Muscle of leg (tissue), 3 donors: ENCODE measurements at regions not wholly inside any gene's neighbourhood (a gene's known extent, or its start where the extent isn't known, plus 50 kb on each side); places are given as distances from the start of the nearest gene placed in this dataset.

ENCODE experiments used
- DNase-seq: peaks from one replicate; pipeline ENCODE4 v3.0.0; 2013
- H3K27ac ChIP-seq: one replicate; pipeline ENCODE4 v1.5.1; 2013; ENCODE audit warnings: mild to moderate bottlenecking, low read length, control low read depth
- H3K27me3 ChIP-seq: one replicate; pipeline ENCODE4 v1.6.1; 2013; ENCODE audit warnings: low read length; ENCODE audit not compliant: control insufficient read depth, insufficient read depth
- H3K36me3 ChIP-seq: one replicate; pipeline ENCODE4 v1.6.1; 2013; ENCODE audit warnings: low read length; ENCODE audit not compliant: control insufficient read depth, insufficient read depth
- H3K4me1 ChIP-seq: one replicate; pipeline ENCODE4 v1.6.1; 2013; ENCODE audit warnings: low read length; ENCODE audit not compliant: control insufficient read depth, insufficient read depth
- H3K4me3 ChIP-seq: one replicate; pipeline ENCODE4 v1.5.1; 2013; ENCODE audit warnings: low read length, control low read depth
- H3K9me3 ChIP-seq: replicated peaks from 2 replicates; pipeline ENCODE4 v1.6.1; 2013; ENCODE audit warnings: low read depth, low read length; ENCODE audit not compliant: control insufficient read depth
- WGBS: methylation state at CpG from one replicate; pipeline ENCODE4 v1.1.5; 2013; ENCODE audit warnings: missing lambda C conversion rate; ENCODE audit not compliant: insufficient coverage; 5-methylcytosine and 5-hydroxymethylcytosine counted together

DNA sequence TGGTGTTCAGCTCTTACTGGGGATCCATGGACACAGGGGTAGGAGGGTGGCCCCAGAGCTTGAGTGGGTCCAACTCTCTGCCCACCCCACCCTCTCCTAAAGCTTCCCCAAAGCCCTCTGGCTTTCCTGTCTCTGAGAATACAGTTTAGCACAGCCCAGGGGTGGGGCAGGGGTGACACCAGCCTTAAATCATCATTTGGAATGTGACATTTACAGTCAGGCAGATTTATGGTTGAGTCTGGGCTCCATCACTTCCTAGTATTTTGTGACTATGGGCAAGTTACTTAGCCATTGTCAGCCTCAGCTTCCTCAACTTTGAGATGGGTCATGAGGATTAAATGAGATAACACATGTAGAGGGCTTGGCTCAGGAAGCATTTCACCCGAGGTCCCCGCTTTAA lies 193.1 kb upstream of the IRX6 start:
- no peaks in the 10 kb centered on the region for H3K4me1 ChIP-seq
- no CpG with 5 or more reads among the region's 2 CpGs for WGBS
- H3K36me3 ChIP-seq, result no peaks in the 10 kb centered on the region
- no peak overlapping the region for H3K4me3 ChIP-seq
- H3K27ac ChIP-seq, result no peak overlapping the region
- peaks cover 6% of the 10 kb centered on the region for H3K27me3 ChIP-seq
- no peaks in the 10 kb centered on the region for H3K9me3 ChIP-seq
- DNase-seq, result no peak

DNA sequence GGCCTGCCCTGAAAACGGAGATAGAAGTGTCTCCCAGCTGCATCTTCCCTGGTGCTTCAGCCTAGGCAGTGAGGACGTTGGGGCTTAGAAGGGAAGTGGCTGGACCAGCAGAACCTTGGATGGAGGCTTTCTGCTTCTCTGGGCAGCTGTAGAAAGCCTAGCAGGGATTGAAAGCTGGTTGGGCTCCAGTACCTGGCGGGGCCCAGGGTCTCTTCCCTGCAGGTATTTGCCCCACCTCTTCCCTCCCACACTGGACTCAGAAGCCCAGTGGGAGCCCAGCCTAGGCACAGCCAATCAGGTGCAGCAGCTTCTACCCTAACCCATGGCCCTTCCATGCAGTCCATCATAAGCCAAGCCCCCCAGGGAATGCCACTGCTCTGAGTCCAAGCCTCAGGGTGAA lies 190.3 kb upstream of the IRX6 start:
- no peak for DNase-seq
- no peaks in the 10 kb centered on the region for H3K36me3 ChIP-seq
- H3K4me3 ChIP-seq, result no peak overlapping the region
- peaks cover 6% of the 10 kb centered on the region for H3K27me3 ChIP-seq
- 32% methylated on average over 3 of the region's 3 CpGs for WGBS
- no peaks in the 10 kb centered on the region for H3K9me3 ChIP-seq
- H3K27ac ChIP-seq, result no peak overlapping the region
- H3K4me1 ChIP-seq, result peaks cover 7% of the 10 kb centered on the region

DNA sequence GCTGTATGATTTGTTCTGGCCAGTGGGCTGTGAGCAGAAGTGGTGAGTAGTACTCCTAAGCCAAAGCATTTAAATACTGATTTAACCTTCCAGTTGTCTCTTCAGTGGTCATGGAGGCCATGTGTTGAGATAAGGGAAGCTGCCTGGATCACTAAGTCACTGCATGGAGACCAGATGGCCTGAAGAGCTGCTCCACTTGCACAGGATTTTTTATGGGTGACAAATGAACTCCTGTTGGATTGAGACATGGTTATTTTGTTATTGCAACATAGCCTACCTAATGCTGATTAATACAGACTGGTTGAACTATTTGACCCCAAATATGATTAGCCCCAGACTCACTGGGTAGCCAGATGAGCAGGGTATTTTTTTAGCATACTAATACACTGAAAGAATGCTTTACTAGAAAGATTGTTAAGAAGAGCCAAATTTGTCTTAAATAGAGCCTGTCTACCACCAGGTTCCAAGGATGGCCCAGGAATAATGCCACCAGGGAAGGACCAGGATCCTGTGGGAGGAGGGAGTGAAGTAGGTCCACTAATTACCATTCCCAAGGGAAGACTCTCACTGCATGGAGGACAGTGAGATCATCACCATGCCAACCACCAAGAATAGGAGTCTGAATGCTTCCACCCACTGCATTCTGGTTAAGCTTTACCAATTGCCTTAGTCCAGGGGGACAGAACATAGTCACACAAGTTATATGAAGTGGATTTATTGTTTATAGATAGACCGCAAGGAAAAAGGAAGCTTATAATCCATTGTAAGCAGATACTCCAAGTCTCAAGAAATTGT lies 187.4 kb upstream of the IRX6 start:
- no CpG with 5 or more reads among the region's 1 CpG for WGBS
- H3K9me3 ChIP-seq, result no peaks in the 10 kb centered on the region
- no peaks in the 10 kb centered on the region for H3K36me3 ChIP-seq
- DNase-seq, result no peak
- peaks cover 7% of the 10 kb centered on the region for H3K4me1 ChIP-seq
- H3K4me3 ChIP-seq, result no peak overlapping the region
- H3K27me3 ChIP-seq, result peaks cover 4% of the 10 kb centered on the region
- no peak overlapping the region for H3K27ac ChIP-seq

DNA sequence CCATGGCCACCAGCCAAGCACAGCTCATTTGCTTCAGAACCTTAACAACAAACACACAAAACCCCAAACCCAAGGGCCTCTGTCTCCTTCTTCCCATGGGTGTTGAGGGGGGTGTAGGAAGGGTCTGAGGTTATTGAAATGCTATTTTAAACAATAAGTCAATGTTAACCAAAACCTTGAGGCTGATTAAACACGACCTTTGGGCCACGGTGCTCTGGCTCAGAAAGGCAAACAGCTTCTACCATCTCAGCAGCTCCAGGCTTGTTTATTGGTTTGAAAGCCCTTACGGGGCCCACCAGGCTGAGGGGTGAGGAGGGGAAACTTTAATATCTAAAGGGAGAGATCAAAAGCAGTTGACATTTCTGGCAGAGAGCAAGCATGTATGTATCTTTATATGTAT lies 185.7 kb upstream of the IRX6 start:
- WGBS, result no CpG with 5 or more reads among the region's 3 CpGs
- peaks cover 4% of the 10 kb centered on the region for H3K27me3 ChIP-seq
- no peaks in the 10 kb centered on the region for H3K9me3 ChIP-seq
- DNase-seq, result no peak
- no peaks in the 10 kb centered on the region for H3K36me3 ChIP-seq
- no peak overlapping the region for H3K27ac ChIP-seq
- H3K4me3 ChIP-seq, result no peak overlapping the region
- H3K4me1 ChIP-seq, result peaks cover 7% of the 10 kb centered on the region

DNA sequence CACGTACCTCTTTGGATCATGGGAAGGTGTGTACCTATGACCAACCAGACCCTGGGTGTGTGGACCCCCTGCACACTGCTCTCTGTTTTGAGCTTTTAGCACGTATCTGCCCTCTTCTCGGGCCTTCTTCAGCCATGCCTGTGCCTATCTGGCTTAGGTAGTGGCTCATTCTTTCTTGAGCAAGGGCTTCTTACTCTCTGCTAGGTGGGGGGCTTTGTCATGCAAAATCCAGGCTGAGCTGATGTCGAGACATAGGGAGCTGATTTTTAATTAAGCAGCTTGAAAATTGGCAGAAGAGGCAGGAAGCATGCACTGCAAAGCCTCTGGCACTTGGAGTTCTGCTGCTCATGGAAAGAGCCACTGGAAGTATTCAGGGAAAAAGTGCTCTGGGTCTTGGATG lies 181.6 kb upstream of the IRX6 start:
- peaks cover 7% of the 10 kb centered on the region for H3K4me1 ChIP-seq
- no peak overlapping the region for H3K4me3 ChIP-seq
- H3K27ac ChIP-seq, result no peak overlapping the region
- no peaks in the 10 kb centered on the region for H3K27me3 ChIP-seq
- 58% methylated on average over 2 of the region's 4 CpGs for WGBS
- no peaks in the 10 kb centered on the region for H3K9me3 ChIP-seq
- DNase-seq, result no peak
- H3K36me3 ChIP-seq, result no peaks in the 10 kb centered on the region

DNA sequence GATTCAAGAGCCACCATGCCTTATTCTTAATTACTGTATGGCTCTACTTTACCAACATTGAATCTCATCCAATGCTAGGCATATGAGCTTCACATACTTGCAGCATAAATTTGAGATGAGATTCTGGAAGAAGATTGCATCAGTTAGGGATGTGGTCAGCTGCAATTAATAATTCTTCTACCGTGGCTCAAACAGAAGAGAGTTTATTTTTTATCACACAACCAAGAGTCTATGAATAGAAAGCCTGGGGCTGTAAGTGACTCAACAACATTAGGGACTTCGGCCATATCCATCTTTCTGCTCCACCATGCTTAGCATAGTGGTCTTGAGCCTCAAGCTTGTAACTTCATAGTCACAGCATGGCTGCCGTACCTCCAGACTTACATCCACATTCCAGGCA lies 179.4 kb upstream of the IRX6 start:
- H3K4me1 ChIP-seq, result no peaks in the 10 kb centered on the region
- no peaks in the 10 kb centered on the region for H3K9me3 ChIP-seq
- no peak overlapping the region for H3K27ac ChIP-seq
- H3K36me3 ChIP-seq, result no peaks in the 10 kb centered on the region
- H3K27me3 ChIP-seq, result no peaks in the 10 kb centered on the region
- H3K4me3 ChIP-seq, result no peak overlapping the region
- 100% methylated on average over 1 of the region's 3 CpGs for WGBS
- no peak for DNase-seq

DNA sequence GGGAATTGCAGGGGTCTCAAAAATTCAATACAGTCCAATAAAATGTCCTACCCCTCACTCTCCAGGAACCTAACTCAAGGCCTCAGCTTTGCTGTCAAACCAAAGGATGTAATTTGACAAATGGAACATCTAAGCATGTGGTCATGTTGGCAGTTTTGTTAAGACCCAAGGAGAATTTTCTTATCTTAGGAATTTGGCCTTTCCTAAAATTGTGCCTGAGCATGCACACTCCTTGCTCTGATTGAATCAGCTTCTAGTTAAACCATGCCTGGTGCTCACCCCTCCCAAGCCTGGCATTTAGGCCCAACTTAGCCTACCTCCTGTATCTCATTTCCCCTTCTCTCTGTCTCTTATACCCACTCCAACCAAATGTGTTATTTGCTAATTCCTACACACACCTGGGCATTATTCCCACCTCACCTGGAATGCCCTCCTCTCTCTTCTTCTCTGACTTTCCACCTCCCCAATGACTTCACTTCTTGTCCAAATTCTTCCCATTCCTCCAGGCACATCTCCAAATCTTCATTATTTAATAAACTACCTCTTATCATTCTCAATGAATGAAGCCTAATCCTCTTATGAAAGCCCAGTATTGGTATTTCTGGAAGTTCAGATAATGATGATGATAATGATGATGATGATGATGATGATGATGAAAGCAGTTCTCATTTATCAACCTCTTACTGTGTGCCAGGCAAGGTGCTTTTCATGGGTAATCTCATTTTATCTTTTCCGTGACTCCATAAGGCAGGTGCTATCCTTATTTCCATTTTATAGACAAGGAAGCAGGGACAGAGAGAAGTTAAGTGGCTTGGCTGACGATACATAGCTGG lies 178.0 kb upstream of the IRX6 start:
- Histone ChIP-seq H3K27ac (no peak overlapping the region), H3K36me3 (no peaks in the 10 kb centered on the region), H3K4me3 (no peak overlapping the region), H3K27me3 (no peaks in the 10 kb centered on the region), H3K4me1 (no peaks in the 10 kb centered on the region), H3K9me3 (no peaks in the 10 kb centered on the region)
- no peak for DNase-seq
- no CpG with 5 or more reads among the region's 2 CpGs for WGBS

DNA sequence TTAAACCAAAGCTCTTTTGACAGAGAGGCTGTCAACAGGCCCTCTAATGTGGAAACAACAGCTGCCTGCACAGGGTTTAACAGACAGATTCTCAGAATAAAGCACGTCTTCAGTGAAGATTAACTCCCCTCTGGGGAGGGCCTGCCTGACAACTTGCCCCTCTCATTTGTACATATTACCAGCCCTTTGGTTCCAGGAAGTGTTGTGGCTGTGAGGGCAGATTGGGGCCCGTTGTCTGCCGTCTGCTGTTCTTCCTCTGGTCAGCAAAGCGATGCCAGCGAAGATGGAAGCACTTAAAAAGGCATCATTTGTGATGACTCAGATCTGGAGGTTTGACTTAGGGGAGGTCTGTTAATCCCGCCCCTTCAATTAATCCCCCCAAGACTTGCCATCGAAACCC lies 177.0 kb upstream of the IRX6 start:
- Histone ChIP-seq H3K4me3 (no peak overlapping the region), H3K36me3 (no peaks in the 10 kb centered on the region), H3K9me3 (no peaks in the 10 kb centered on the region), H3K27ac (no peak overlapping the region), H3K4me1 (no peaks in the 10 kb centered on the region), H3K27me3 (no peaks in the 10 kb centered on the region)
- WGBS, result no CpG with 5 or more reads among the region's 7 CpGs
- DNase-seq, result peak; percentile 49

DNA sequence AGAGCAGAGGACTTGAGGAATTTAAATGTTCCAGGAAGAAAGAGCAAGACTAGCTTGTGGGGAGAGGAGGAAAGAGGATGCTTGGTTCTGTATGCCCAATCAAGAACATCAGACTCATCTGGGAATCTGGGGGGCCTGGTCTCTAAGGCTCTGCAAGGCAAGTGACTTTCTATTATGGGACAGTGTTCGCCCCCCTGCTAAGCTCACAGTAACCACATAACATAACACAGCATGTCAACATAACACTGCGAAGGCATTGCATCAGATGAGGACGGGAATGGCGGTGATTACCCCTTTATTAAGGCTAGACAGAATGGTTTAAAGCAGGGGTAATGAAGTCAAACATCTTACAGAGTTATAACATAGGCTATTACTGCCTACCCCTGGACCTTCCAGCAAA lies 176.6 kb upstream of the IRX6 start:
- Histone ChIP-seq H3K4me3 (no peak overlapping the region), H3K27ac (no peak overlapping the region), H3K27me3 (no peaks in the 10 kb centered on the region), H3K9me3 (no peaks in the 10 kb centered on the region), H3K36me3 (no peaks in the 10 kb centered on the region), H3K4me1 (no peaks in the 10 kb centered on the region)
- no peak for DNase-seq
- no CpG with 5 or more reads among the region's 4 CpGs for WGBS

DNA sequence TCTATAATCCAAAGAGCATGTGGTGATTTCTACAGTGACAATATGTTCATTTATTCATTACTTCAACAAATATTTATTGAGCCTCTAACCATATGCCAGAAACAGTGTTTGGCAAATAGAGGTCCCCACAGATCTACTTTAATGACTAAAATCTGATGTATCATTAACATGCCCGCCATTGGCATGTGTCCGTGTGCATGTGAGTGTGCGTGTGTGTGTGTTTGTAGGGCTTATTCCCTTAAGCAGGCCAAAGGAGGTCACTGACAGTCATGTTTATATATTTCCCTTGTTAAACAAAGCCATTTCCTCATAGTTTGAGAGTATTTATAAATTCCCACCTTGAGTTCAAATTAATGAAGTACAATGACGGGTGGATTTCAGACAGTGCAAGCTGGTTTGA lies 174.4 kb upstream of the IRX6 start:
- Histone ChIP-seq H3K9me3 (no peaks in the 10 kb centered on the region), H3K27me3 (no peaks in the 10 kb centered on the region), H3K27ac (no peak overlapping the region), H3K4me3 (no peak overlapping the region), H3K36me3 (no peaks in the 10 kb centered on the region), H3K4me1 (no peaks in the 10 kb centered on the region)
- WGBS, result no CpG with 5 or more reads among the region's 4 CpGs
- no peak for DNase-seq
